Right lobe of liver (tissue), 4 donors: ENCODE measurements at regions not wholly inside any gene's neighbourhood (a gene's known extent, or its start where the extent isn't known, plus 50 kb on each side); places are given as distances from the start of the nearest gene placed in this dataset.

Experiments used
- CTCF ChIP-seq, 4 donors: fragments of 200-600 bp in 3 of 4; fragments of 450-650 bp in 1 of 4; IDR thresholded peaks; one replicate each; pipeline versions ENCODE4 v1.5.1 to v1.8.0; 2016 to 2022; ENCODE audit warnings: antibody characterized with exemption in 4 of 4, mild to moderate bottlenecking in 2 of 4
- POLR2A ChIP-seq: fragments of 450-650 bp; IDR thresholded peaks from one replicate; pipeline ENCODE4 v1.6.1; 2017; ENCODE audit warnings: antibody characterized with exemption, mild to moderate bottlenecking
- donor health status: DM: no; HTN: no; CAD: no.
- donor health status: DM: no; HTN: no; CAD: no.
- donor health status: DM: no; HTN: yes; CAD: no.

GRCh38 chr21:39118604-39119215, 64.5 kb downstream of the PSMG1 start:
- TF ChIP-seq POLR2A (no peak), CTCF (IDR thresholded peaks at IDR 0.05) (no peak)
